ENCODE measurements at regions not wholly inside any gene's neighbourhood (a gene's known extent, or its start where the extent isn't known, plus 50 kb on each side); places are given as distances from the start of the nearest gene placed in this dataset.
"Not testable (repeated sequence)": the region's sequence is repeated elsewhere in the genome, so short reads cannot be mapped to it uniquely, and the experiment has no call there.

DNA sequence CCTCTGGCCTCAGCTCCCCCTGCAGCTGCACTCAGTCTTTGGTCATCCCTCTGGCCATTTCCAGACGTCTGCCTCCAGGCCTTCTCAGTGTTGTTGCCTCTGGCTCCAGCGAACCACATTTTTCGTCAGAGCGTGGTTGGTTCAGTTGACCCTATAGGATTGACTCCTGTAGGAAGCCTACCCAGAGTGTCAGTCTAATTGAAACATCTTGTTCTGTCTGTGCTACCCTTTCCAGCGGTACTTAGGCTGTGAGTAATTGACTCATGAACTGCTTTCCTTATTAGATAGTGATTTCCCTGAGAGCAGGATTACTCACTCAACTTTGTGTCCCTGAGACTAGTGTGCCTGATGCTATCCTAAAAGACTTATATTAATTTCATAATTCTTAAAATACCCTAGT is 373.2 kb downstream of the ATP23 start:
- DNase-seq: no peak

DNA sequence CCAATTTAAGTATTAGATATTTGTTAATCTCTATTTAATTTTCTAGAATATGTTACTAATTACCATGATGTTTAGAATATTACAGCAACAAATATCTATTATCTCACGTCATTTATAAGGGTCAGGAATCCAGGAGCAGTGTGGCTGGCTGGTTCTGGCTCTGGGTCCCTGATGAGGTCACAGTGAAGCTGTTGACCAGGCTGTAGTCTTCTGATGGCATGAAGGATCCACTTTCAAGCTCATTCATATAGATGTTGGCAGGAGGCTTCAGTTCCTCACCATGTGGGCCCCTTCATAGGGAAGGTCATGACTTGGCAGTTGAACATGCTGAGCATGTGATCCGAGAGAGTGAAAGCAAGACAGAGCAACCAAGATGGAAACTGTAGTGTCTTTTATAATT is 375.6 kb downstream of the ATP23 start:
- no peak for DNase-seq

DNA sequence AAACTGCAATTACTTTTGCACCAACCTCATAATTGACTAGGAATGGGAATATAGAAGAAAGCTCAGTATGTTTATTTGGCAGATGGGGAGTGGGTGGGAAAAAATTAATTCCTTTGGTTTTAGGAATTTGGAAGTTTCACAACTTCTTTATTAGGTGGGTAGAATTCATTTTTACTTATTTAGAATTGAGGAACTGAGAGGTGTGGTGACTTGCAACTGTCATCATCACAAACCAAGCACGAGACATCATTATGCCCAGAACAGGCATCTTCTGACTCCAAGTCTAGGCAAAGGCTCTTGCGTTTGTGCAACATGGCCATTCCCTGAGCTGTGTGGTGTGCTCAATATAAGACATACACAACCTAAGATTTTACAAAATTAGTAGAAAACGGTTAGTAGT is 380.0 kb downstream of the ATP23 start:
- no peak for DNase-seq

DNA sequence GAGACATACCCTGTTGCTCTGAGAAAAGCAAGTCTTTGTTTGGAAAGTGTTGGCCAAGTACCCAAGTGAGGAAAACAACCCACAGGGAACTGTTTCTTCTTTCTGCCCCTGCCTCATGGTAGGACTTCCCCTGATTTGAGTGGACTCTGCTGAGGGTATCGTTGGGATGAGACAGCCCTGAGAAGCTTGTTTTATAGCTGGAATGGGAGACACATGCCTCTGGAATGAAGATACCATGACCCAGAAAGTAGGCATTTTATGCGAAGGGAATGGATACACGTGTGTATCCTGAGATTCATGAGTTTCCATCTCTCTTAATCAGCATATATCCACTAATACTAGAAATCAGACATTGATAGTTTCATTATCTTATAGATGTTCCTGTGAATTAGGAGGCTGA is 382.3 kb downstream of the ATP23 start:
- DNase-seq: no peak

DNA sequence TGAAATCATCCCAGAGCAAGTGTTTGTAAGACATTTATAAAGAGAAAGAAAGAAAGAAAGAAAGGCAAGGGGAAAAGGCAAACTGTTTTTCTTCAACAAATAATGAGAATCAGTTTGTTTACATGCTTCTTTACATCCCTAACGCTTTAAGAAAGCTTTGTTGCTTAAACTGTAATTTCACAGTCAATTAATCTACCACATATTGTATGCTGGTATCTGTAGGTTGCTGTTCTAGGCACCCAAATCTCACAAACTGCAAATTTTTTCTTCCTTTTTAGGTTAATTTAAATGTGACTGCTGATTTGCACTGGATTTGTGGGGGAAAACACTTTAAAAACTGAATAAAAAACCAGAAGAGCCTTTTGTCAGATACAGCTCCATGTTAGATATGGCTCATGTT is 384.2 kb downstream of the ATP23 start:
- no peak for DNase-seq

DNA sequence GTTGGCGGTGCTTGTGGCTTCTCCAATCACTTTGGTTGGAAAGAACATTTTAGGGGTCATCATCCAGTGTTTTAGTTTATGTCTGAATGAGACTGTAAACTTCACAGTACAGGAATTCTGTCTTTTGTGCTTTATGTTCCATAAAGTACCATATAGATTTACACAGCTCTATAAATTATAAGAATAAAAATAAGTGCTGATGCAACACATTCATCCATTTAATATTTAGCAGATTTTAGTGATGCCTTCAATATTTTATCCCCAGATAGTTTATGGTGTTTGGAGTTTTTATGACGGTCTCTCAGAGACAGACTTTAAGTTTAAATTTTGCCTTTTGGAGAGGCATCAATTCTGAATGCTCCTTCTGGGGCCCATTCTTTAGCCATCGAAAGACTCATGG is 385.2 kb downstream of the ATP23 start:
- DNase-seq: no peak

DNA sequence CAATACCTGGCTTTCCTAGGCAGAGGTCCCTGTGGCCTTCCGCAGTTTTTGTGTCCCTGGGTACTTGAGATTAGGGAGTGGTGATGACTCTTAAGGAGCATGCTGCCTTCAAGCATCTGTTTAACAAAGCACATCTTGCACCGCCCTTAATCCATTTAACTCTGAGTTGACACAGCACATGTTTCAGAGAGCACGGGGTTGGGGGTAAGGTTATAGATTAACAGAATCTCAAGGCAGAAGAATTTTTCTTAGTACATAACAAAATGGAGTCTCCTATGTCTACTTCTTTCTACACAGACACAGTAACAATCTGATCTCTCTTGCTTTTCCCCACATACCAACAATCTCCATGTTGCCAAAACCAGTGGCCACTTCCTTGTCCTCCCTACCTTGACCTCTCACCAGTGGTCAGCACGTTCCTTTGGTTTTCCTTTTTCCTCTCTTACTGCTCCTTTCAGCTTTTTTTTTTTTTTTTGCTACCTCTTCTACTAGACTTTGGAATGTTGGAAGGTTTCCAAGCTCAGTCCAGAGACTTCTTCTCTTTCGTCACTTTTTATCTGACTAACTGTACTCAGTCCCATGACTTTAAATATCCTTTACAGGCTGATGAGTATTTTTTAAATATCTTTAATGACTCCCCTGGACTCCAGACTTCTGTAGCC is 395.3 kb downstream of the ATP23 start:
- not testable (repeated sequence) for DNase-seq

DNA sequence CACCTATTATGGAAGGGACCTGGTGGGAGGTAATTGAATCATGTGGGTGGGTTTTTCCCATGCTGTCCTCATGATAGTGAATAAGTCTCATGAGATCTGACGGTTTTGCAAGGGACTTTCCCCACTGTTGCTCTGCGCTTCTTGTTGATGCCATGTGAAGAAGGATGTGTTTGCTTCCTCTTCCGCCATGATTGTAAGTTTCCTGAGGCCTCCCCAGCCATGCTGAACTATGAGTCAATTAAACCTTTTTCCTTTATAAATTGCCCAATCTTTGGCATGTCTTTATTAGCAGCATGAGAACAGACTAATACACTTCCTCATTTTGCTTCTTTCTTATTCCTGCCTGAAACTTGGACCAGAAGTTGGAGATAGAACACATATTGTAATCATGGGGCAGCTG is 396.2 kb downstream of the ATP23 start:
- DNase-seq: not testable (repeated sequence)

DNA sequence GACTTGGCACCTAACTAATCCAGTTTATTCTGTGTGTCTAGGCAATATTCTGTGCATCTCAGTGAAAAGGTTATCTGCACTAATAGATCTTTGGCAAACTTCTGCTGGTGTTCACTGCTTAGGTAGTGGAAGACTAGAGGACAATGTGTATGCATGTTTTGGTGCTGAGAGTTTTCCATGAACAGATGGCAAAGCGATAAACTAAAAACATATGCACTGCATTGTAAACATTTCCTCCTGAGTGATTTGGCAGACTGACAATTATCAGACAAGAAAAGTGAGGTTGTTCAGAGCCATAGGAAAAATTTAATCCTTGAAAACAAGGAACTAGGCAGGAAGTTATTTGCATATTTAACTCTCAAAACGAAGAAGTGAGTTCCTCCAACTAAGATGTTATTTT is 400.4 kb downstream of the ATP23 start:
- DNase-seq: no peak

DNA sequence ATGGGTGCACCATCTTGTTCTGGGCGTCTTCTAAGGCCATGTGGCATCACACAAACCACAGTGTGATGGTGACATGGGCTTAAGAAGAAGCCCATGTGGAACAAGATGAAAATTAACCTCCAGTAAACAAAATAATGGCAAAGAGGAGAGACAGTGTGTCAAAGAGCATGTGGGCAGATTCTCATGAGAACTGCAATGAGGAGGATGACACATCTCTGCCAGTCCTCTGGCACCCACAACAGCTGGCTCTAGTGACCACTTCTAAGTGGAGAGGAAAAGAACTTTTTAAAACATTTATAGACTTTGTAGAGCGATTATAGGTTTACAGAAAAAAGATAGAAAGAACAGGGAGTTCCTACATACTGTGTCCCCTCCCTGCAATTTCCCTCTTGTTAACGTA is 401.4 kb downstream of the ATP23 start:
- DNase-seq: no peak

DNA sequence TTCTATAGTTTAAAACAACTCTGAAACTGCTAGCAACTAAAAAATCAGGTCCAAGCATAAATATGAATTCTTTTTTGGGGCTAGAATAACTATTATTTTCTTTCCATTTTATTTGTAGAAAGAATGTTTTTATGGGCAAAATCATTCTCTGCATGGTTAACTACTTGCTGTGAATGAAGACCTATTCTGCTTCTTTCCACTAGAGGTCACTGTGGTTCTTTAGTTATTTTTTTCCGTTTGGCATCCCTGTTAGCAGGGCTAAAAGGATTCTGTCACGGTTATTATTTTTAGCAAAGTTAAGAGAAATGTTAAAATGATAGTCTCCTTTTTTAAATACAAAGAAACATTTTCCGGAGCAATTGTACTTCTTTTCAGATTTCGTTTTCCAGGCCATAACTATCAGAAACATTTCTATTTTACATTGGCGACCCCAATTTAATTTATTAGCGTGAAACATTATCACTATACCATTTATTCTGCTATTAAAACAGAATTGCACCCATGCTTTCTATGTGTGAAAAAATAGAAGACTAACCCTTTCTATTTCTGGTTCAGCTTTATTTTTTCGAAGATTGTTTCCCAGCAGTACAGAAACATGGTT is 404.8 kb downstream of the ATP23 start:
- DNase-seq: no peak

DNA sequence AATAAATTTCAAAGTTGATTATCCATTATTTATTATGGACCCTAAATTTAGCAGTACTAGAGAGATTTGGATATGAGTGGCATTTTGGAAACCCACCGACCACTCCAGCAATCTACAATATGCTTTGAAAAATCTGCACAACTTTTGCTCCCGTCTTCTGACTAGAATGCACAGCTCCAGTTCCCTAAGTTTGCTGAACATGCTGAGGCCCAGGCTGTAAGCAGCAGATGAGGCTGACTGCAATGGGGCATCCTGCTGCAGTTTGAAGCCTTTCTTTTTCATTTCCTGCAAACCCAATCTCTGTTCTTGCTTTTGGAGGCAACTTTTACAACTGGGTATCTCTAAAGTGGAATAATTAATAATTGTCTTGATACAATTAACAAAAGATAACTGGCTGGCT is 405.8 kb downstream of the ATP23 start:
- DNase-seq: no peak

DNA sequence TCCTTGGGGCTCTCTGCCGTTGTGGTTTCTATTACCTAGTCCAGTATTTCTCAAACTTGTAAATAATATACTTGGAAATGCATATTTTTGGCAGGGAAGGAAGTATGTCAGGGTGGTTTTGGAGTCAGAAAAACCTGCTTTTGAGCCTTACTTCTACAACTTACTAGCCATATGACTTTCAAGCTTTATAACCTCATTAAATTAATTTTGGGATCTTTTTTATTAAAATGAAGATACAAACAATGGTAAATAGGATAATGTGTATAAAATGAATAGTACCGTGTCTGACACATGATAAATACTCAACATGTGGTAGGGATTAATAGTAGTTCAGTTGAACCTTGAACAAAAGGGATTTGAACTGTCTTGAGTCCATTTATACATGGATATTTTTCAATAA is 406.3 kb downstream of the ATP23 start:
- DNase-seq: no peak

DNA sequence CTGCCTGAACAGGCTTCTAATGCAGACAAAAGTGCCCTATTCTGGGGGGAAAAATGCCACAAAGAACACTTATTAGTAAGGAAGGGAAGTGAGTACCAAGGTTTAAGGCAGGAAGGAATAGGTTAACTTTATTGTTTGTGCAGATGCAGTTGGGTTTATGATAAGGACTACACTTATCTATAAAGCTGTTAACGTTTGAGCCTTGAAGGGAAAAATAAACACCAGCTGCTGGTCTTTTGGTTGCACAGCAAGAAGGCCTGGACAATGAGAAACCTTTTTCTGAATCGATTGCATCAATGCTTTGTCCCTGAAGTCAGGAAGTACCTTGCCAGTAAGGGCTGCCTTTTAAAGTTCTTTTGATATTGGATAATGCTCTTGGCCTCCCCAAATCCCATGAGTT is 407.8 kb downstream of the ATP23 start:
- DNase-seq: no peak

DNA sequence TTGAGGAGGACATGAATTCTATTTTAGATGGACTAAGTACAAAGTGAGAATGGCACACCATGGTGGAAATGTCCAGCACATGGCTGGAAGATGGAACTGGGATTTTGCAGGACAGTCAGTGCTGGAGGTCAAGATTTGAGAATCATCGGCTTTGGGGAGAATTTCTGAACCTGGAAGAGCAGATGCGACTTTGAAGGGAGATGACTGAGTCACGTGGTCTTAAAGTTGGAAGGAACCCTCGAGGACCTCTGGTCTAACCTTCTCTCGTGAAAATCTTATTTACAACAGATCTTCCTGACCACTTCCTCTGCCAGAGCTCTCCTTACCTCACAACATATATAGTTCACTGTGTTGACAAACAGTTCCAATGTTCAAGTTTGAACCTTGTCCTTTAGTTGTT is 415.4 kb downstream of the ATP23 start:
- DNase-seq: no peak

DNA sequence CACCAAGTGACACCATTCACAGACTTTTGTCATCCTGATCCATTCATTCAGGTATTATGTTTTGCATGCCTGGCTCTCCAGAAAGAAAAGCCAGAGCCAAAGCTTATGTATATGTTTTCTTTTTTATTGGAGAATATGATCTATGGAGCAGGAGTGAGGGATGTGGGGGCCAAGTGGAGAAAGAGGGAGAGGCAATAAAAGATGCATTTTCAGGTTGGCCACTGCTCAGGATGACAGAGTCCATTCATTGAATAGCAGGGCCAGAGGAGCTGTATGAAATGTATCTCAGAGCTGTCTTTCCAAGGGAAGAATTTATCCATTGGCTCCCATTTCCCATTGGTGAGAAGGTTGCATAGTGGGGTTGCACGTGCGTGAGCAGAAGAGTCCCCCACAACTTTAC is 416.1 kb downstream of the ATP23 start:
- no peak for DNase-seq

DNA sequence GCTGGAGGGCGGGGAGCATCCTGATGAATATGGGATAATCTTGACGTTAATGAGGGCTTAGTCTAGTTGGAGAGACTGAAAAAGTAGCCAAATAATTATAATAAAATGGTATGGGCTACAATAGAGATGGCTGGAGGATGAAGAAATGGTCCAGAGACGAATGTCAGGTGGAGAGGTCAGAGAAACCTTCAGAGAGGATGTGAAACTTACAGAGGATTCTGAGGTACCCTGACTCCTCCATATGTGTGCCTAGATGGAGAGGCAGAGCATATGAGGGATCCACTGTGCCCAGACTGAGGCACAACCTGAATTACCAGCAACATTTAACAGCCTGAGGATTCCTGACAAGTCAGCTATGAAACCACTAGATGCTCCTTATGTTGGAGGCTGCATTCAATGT is 417.0 kb downstream of the ATP23 start:
- DNase-seq: no peak

DNA sequence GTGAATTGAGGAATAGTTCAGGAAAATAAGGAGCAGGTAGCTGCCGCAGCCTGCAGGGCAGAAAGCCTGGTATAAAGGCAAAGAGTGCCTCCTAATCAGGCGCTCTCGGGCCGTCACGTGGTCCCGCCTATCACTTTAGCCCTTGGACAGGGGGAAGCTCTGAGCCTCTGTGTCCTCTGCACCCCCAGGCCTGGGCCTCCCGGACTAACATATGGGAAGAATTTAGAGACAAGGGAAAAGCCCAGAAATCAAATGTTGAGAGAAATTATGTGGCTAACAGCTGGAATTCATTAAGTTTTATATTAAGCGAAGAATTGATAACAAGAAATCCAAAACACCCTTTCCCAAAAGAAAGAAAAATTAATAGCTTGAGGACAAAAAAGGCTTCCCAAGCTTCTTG is 417.7 kb downstream of the ATP23 start:
- DNase-seq: no peak

DNA sequence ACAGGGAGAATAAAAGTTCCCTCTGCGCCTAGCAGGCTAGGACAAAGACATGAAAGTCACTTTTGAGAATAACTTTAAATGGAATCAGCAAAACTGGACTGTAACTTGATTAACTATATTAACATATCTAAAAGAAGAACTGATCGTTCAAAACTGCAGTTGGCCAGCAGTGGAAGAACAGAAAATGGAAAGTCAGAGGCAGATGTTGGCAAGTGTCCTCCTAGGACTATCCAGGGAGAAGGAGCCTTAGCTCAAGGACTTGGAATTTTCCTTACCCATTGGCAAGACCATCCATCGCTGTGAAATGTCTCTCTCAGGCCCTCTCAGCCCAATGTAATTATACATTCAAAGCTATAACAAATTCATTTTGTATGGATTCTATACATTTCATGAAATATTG is 419.7 kb downstream of the ATP23 start:
- DNase-seq: no peak

DNA sequence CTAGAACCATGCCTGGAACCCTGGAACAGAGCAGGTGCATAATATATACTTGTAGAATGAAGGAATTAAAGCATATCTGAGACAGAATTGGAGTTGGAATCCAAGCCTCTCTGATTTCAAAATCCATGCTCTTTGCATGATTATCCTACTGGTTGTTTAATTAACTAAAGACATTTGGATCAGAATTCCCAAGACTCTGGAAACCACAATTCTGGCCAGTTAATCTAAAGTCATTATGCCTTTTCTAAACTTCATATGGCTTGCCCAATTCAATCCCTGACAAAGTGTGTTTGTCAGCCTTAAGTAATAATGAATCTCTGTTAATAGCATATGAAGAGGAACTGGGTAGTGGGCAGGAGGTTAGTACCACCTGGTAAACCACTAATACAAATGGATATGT is 422.6 kb downstream of the ATP23 start:
- no peak for DNase-seq

DNA sequence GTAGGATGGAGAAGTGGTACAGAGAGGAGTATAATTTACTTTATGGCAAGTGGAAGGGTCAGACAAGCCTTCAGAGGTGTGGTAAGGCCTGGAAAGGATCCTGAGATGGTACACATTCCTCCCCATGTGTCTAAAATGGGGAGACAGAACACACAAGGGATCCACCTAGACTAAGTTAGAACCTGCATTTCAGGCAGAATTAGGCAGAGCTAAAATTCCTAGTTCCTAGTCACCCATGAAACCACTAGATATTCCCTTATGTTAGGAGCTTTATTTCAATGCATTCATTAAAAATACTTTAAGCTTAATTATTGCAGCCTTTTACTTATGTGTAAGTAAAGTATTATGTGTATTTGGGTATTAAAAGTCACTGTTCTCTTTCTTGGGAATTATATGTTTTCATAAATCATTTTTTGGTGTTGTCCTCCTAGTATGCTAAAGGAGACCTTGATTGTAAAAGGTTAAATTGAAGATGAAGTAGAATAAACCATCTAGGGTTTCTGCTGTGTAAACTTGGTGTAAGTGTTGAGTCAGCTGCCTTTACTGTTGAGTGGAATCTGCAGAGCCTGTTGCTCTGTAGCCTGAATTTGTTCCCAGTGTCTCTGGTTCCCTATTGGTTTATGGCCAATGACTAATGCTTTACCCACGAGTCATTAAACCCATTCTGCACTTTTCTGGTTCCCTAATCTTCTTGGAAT is 423.2 kb downstream of the ATP23 start:
- DNase-seq: no peak

DNA sequence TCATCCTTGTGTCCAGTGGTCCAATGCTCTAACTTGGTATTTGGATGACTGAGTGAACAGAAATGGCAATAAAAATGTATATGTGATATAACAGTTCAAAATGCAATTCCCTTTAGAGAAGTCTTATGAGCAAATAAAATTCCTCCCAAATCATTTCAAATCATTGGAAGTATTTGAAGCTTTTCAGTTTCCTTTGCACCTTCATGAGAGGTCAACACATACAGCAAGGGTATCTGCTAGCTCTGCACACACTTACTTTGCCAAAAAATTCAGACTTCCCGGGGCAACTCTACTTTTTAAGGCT is 423.7 kb downstream of the ATP23 start:
- no peak for DNase-seq

DNA sequence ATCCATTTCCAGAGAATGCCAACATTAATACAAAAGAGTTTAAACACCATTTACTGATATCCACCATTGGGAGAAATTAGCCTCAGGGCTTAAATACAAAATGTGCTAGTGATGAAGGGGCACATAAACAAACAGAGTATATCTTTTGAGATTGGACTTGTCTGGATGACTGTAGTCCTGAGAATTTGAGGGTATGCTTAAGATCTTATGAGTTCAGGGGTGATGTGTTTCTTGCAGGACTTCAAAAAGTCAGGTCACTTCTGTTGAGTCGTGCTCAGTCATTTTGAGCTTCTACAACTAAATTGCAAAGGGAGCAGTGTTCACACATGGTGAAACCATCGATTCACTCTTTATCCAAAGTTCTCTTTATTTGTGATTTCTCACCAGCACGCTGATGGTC is 425.7 kb downstream of the ATP23 start:
- no peak for DNase-seq

DNA sequence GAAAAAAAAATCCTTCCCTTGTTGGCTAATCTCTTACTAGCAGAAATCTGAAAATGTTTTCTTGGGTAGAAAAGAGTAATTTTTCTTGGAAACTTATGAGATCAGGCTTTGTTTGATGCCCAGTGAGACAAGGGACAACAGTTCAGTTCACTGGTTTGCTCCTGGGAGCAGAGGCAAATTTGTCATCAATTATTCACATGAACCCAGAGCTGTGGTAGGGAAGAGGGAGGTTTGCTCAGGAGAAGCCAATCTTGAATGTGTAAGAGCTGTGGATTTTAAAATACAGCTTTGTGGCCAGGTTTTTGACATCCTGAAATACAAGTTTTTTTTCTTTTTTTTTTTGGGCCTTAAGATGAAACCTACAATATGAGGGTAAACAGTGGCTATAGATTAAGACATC is 426.6 kb downstream of the ATP23 start:
- no peak for DNase-seq

DNA sequence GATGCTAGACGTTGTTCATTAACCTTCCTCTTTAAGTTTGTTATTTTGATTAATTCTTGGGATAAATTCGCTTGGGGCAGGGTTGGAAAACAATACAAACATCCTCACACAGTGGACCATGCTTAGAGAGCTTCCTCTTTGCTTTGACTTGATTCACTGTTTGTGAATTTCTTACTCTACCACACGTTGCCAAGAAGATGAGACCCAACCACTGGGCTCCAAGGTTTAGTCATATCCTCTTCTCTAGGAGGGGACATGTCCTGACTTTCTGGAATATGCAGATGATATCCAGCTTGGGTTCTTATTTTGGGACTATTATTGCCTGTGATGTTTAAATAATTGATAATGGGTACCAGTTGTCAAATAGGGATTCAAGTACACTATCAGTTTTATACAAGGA is 428.2 kb downstream of the ATP23 start:
- no peak for DNase-seq

Measured in GDM1 (cell line).